Esophagus muscularis mucosa (tissue), 4 donors: ENCODE measurements at regions not wholly inside any gene's neighbourhood (a gene's known extent, or its start where the extent isn't known, plus 50 kb on each side); places are given as distances from the start of the nearest gene placed in this dataset.

Source experiments
- DNase-seq: peaks from one replicate; pipeline ENCODE4 v3.0.0-alpha.2; 2017; ENCODE audit errors: extremely low spot score
- H3K27ac ChIP-seq, 4 donors: fragments of 200-600 bp; sonication (generic); replicated peaks in 1 of 4; 1 replicate in 3 of 4; 2 replicates in 1 of 4; pipeline ENCODE4 v1.5.1; 2016 to 2019; ENCODE audit warnings: mild to moderate bottlenecking in 1 of 4
- H3K27me3 ChIP-seq, 4 donors: fragments of 200-600 bp; sonication (generic); one replicate each; pipeline versions ENCODE4 v1.5.1 to v1.6.0; 2016 to 2019
- H3K36me3 ChIP-seq, 4 donors: fragments of 200-600 bp; sonication (generic); one replicate each; pipeline ENCODE4 v1.5.1; 2016 to 2019
- H3K4me1 ChIP-seq, 4 donors: fragments of 200-600 bp; sonication (generic); one replicate each; pipeline ENCODE4 v1.5.1; 2016 to 2019
- H3K4me3 ChIP-seq, 4 donors: fragments of 200-600 bp; sonication (generic); 1 replicate in 2 of 4; 2 replicates in 2 of 4; pipeline ENCODE4 v1.5.1; 2016 to 2019; ENCODE audit warnings: mild to moderate bottlenecking in 4 of 4, moderate library complexity in 1 of 4
- H3K9me3 ChIP-seq, 4 donors: fragments of 200-600 bp; sonication (generic); 1 replicate in 3 of 4; 2 replicates in 1 of 4; pipeline ENCODE4 v1.5.1; 2016 to 2019
- CTCF ChIP-seq, 3 experiments: fragments of 200-600 bp in 2 of 3; fragments of 450-650 bp in 1 of 3; sonication (generic) in 2 of 3; IDR thresholded peaks; one replicate each; pipeline ENCODE4 v1.5.1; 2017 to 2019; ENCODE audit warnings: antibody characterized with exemption in 3 of 3, mild to moderate bottlenecking in 2 of 3, moderate library complexity in 1 of 3
- EP300 ChIP-seq: sonication (generic); formaldehyde crosslinking; IDR thresholded peaks from one replicate; pipeline ENCODE4 v1.6.1; 2017; ENCODE audit warnings: antibody characterized with exemption
- POLR2A ChIP-seq: fragments of 450-650 bp; IDR thresholded peaks from one replicate; pipeline ENCODE4 v1.6.1; 2017; ENCODE audit warnings: antibody characterized with exemption, moderate library complexity, mild to moderate bottlenecking, low read depth
- POLR2AphosphoS5 ChIP-seq, 2 donors: sonication (generic); formaldehyde crosslinking; IDR thresholded peaks; one replicate each; pipeline ENCODE4 v1.6.1; 2017; ENCODE audit warnings: antibody characterized with exemption in 2 of 2
- WGBS: methylation state at CpG from one replicate; pipeline ENCODE4 v1.1.5; 2018; 5-methylcytosine and 5-hydroxymethylcytosine counted together
- intact Hi-C: fragments of 100-400 bp; cut with DNase I; formaldehyde crosslinking; loops from one replicate; pipeline ENCODE4 v1.15.1; 2023

- H3K9me3 ChIP-seq: no peaks in the 10 kb centered on the region
- no peaks in the 10 kb centered on the region for H3K4me1 ChIP-seq
- intact Hi-C loops: no loop called here
- no peak for DNase-seq
- H3K36me3 ChIP-seq: no peaks in the 10 kb centered on the region
- WGBS: 17% methylated on average over 3 of the region's 3 CpGs
- H3K27me3 ChIP-seq: no peaks in the 10 kb centered on the region
- no peak overlapping the region for H3K27ac ChIP-seq
- H3K4me3 ChIP-seq: no peak overlapping the region
- TF ChIP-seq EP300 (no peak), CTCF (IDR thresholded peaks at IDR 0.05) (no peak), POLR2A (no peak), POLR2AphosphoS5 (IDR thresholded peaks at IDR 0.05) (no peak)
Observed at GRCh38 chrX:147550217-147550616, 361.5 kb upstream of the FMR1 start.

DNA sequence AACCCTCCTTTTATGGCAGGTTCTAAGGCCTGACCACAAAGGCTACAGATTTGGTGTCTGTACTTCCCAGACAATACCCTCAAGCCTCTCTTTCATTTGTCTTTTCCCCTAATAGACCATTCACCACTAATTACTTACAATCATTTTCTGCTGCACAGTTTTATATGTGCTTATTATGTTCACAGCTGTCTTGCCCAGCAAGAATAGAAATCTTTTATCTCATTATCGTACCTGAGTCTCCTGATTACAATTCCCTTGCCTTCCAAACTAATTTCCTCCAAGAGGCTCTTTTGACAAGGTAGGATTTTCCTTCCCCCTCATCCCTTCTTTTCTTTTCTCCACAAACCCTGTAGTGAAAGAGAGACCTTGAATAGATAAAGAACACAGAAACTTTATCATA is 352.5 kb upstream of the FMR1 start:
- H3K36me3 ChIP-seq: no peaks in the 10 kb centered on the region
- TF ChIP-seq POLR2A (no peak), CTCF (IDR thresholded peaks at IDR 0.05) (no peak), POLR2AphosphoS5 (IDR thresholded peaks at IDR 0.05) (no peak), EP300 (no peak)
- intact Hi-C loops: no loop called here
- H3K9me3 ChIP-seq: no peaks in the 10 kb centered on the region
- no peaks in the 10 kb centered on the region for H3K4me1 ChIP-seq
- no peak overlapping the region for H3K4me3 ChIP-seq
- 51% methylated on average over 1 of the region's 1 CpG for WGBS
- H3K27me3 ChIP-seq: no peaks in the 10 kb centered on the region
- DNase-seq: no peak
- H3K27ac ChIP-seq: no peak overlapping the region

DNA sequence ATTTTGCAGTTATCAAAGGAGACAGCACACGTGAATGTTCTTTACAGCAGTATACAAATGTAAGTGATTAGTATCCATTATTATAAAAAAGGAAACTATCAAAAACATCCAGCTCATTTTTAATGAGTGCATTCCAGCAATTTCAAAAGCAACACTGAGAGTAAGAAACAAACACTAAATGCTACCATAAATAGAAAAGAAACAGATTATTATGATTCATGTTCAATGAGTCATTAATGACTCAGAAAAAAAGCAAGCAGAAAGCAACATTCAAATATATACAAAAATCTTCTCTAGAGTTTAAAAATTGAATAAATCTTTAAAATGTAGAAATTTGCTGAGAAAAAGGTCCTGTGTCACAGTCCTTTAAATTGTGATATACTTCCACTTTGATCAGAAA is 346.5 kb upstream of the FMR1 start:
- DNase-seq: no peak
- Histone ChIP-seq H3K4me1 (no peaks in the 10 kb centered on the region), H3K9me3 (no peaks in the 10 kb centered on the region), H3K36me3 (no peaks in the 10 kb centered on the region), H3K4me3 (no peak overlapping the region), H3K27ac (no peak overlapping the region), H3K27me3 (no peaks in the 10 kb centered on the region)
- intact Hi-C loops: no loop called here
- TF ChIP-seq POLR2A: no peak
- 58% methylated on average over 1 of the region's 1 CpG for WGBS

- H3K36me3 ChIP-seq: no peaks in the 10 kb centered on the region
- no peaks in the 10 kb centered on the region for H3K4me1 ChIP-seq
- no peaks in the 10 kb centered on the region for H3K9me3 ChIP-seq
- no peak for TF ChIP-seq POLR2A
- TF ChIP-seq CTCF (IDR thresholded peaks at IDR 0.05): no peak
- TF ChIP-seq POLR2AphosphoS5 (IDR thresholded peaks at IDR 0.05): no peak
- TF ChIP-seq EP300: no peak
- no peak overlapping the region for H3K27ac ChIP-seq
- intact Hi-C loops: no loop called here
- 26% methylated on average over 1 of the region's 1 CpG for WGBS
- H3K27me3 ChIP-seq: no peaks in the 10 kb centered on the region
- no peak overlapping the region for H3K4me3 ChIP-seq
- DNase-seq: no peak
Observed at GRCh38 chrX:147570483-147570882, 341.2 kb upstream of the FMR1 start.

GRCh38 chrX:147573266-147573665 is 338.5 kb upstream of the FMR1 start:
- no peaks in the 10 kb centered on the region for H3K4me1 ChIP-seq
- H3K36me3 ChIP-seq: no peaks in the 10 kb centered on the region
- no peaks in the 10 kb centered on the region for H3K27me3 ChIP-seq
- intact Hi-C loops: no loop called here
- no peak overlapping the region for H3K27ac ChIP-seq
- WGBS: 75% methylated on average over 2 of the region's 4 CpGs
- no peak for TF ChIP-seq POLR2A
- H3K4me3 ChIP-seq: no peak overlapping the region
- DNase-seq: no peak
- H3K9me3 ChIP-seq: no peaks in the 10 kb centered on the region

DNA sequence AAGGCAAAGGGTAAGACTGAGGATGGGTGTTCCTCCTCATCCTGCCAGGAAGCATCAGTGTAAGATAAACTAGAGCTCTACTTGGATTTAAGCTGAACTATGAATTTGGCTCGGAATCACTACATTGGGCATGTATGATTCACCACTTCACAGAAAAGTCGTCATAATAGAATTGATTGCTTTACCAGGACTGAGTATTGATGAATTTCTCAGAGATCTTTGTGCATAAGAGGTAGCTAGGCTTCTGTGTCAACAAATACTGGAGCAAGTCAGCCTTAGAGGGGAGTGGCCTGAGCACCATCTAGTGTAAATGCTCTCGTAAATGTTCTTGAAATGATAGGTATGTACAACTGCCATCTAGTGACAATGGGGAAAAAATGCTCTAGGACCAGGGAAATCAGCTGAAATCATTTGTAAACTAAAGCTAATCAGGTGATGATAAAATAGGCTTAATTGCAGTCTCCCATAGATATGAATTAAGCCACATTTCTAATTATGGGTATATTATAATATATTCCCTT is 309.5 kb upstream of the FMR1 start:
- Histone ChIP-seq H3K4me3 (no peak overlapping the region), H3K36me3 (no peaks in the 10 kb centered on the region), H3K4me1 (no peaks in the 10 kb centered on the region), H3K27me3 (no peaks in the 10 kb centered on the region), H3K27ac (no peak overlapping the region), H3K9me3 (no peaks in the 10 kb centered on the region)
- intact Hi-C loops: no loop called here
- DNase-seq: no peak
- 43% methylated on average over 3 of the region's 3 CpGs for WGBS
- TF ChIP-seq CTCF (IDR thresholded peaks at IDR 0.05) (no peak), POLR2A (no peak), POLR2AphosphoS5 (IDR thresholded peaks at IDR 0.05) (no peak), EP300 (no peak)
